H1 (cell line): ENCODE measurements at regions not wholly inside any gene's neighbourhood (a gene's known extent, or its start where the extent isn't known, plus 50 kb on each side); places are given as distances from the start of the nearest gene placed in this dataset.

Source experiments
- CHD7 ChIP-seq: fragments of 300-600 bp; sonication (generic); IDR thresholded peaks from 2 replicates; pipeline ENCODE4 v1.7.1; 2012; ENCODE audit warnings: low read length, moderate library complexity, mild to moderate bottlenecking, inconsistent platforms; ENCODE audit not compliant: insufficient replicate concordance
- EGR1 ChIP-seq: IDR thresholded peaks from 2 replicates; pipeline ENCODE4 v1.6.1; 2011; ENCODE audit warnings: low read depth, low read length, borderline replicate concordance
- NRF1 ChIP-seq: IDR thresholded peaks from 2 replicates; pipeline ENCODE4 v1.6.1; 2011; ENCODE audit warnings: mild to moderate bottlenecking, low read depth, low read length, improper control_type of control experiment
- SP2 ChIP-seq: IDR thresholded peaks from 2 replicates; pipeline ENCODE4 v1.6.1; 2012; ENCODE audit warnings: mild to moderate bottlenecking, low read length, inconsistent platforms
- SP4 ChIP-seq: IDR thresholded peaks from 2 replicates; pipeline ENCODE4 v1.6.1; 2012; ENCODE audit warnings: low read length, inconsistent platforms
- YY1 ChIP-seq: IDR thresholded peaks from 2 replicates; pipeline ENCODE4 v1.6.1; 2011; ENCODE audit warnings: low read depth, mild to moderate bottlenecking, low read length

DNA sequence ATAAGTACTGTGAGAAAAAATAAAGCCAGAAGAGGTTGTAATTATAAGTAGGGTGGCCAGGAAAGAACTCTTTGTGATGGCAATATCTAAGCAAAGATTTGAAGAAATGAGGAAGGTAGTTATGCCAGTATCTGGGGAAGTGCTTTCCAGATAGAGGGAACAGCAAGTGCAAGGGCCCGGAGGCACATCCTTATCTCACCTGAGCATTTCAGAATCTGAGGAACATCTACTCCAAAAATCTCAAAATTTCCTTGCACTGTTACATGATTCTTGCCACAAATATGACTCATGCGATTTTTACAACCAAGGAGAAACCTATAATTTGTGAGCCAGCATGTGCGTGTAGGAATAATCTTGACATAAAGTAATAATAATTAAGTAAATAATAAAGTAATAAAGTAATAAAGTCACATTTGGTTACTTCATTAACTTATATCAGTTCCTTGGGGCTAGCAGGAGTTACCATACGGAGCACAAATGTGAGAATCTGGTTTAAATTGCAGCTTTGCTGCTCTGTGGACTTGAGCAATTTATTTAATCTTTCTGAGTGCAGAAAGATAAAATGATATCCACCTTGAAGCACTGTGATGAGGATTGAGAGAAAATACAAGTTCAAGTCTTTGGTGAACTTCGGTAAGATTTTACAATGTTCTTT, 105.1 kb upstream of the SLC34A2 start (continued):
- TF ChIP-seq CHD7 (no peak), EGR1 (no peak), SP2 (no peak), NRF1 (no peak), SP4 (no peak), YY1 (no peak)
